HG02798 (cell line): ENCODE measurements at regions not wholly inside any gene's neighbourhood (a gene's known extent, or its start where the extent isn't known, plus 50 kb on each side); places are given as distances from the start of the nearest gene placed in this dataset.
"Not testable (repeated sequence)": the region's sequence is repeated elsewhere in the genome, so short reads cannot be mapped to it uniquely, and the experiment has no call there.

ENCODE experiments used
- ATAC-seq: cut with Tn5 transposase; IDR thresholded peaks from one replicate; pipeline ENCODE4 v1.9.1; 2021; ENCODE audit warnings: mild to moderate bottlenecking; ENCODE audit not compliant: unreplicated experiment, poor library complexity

DNA sequence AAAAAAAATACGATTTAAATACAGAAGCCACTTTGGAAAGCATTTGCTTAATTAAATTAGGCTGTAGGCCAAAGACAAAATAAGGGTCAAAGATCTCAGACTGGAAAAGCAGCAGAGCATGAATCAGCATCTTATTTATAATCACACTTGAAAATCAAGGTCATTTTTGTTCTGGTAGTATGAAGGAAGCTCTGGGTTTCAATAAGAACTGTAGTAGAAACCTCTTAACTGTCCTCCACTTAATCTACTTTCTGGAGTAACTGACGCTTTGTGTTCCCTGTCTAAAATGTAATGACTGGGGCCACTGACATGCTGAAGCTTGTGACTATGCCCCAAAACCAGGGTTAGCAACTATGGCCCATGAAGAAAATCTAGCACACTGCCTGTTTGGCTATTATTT lies 450.7 kb upstream of the ZP4 start:
- no peak for ATAC-seq

GRCh38 chr1:238340989-238341388 lies 450.3 kb upstream of the ZP4 start:
- ATAC-seq = no peak

DNA sequence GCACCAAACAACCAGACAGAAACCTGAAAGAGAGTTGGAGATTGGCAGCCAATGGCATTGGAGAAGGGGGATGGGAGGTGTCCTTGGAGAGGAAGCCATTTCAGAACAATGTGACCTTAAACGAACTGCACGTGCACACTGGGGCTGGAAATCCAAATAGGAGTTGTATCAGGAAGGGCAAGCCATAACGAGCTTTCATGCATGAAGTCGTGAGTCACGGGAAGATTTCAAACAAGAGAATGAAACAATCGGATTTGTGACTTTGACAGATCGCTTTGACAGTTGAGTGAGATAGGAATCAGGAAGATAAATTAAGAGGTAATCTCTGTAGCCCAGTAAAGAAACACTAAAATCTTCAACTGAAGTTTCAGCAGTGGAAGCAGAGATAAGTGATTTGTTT lies 445.8 kb upstream of the ZP4 start:
- ATAC-seq = no peak

GRCh38 chr1:238334170-238334569 lies 443.4 kb upstream of the ZP4 start:
- no peak for ATAC-seq

- no peak for ATAC-seq
Measured at GRCh38 chr1:238331557-238331956, 440.8 kb upstream of the ZP4 start.

- ATAC-seq = no peak
Measured at GRCh38 chr1:238329671-238330070, 438.9 kb upstream of the ZP4 start.

GRCh38 chr1:238327033-238327432 lies 436.3 kb upstream of the ZP4 start:
- ATAC-seq = not testable (repeated sequence)

DNA sequence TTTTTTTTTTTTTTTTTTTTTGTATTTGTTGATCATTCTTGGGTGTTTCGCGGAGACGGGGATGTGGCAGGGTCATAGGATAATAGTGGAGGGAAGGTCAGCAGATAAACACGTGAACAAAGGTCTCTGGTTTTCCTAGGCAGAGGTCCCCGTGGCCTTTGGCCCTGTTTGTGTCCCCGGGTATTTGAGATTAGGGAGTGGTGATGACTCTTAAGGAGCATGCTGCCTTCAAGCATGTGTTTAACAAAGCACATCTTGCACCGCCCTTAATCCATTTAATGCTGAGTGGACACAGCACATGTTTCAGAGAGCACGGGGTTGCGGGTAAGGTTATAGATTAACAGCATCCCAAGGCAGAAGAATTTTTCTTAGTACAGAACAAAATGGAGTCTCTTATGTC lies 435.8 kb upstream of the ZP4 start:
- ATAC-seq = not testable (repeated sequence)

DNA sequence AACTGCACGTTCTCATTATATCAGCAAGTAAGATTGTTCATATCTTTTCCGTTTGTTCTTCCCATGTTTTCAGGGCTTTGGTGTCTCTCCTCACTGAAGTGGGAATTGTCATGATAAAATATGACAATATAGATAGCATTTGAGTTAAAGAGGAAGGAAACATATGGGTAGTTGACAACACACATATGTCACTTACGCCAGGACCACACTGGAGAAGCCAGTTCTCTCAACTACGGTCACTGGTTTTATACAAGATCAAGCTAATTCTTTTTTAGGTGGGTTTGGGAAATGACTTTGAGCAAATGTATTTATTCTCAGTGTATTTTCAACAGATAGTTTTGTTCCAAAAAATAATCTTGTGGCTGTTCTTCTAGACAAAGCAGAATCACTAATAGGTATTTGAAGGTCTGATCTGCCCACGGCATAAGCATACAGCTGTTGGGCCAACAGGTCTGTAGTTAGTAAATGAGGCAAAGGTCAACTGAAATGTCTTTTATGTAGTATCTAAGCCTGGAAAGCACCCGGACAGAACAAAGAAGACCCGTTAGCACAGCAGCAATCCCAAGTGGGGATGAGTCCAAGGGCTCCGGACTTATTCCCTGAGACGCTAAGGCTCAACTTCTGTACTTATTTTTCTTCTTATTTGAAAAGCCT lies 433.6 kb upstream of the ZP4 start:
- no peak for ATAC-seq

GRCh38 chr1:238323490-238323889 lies 432.8 kb upstream of the ZP4 start:
- ATAC-seq = no peak

DNA sequence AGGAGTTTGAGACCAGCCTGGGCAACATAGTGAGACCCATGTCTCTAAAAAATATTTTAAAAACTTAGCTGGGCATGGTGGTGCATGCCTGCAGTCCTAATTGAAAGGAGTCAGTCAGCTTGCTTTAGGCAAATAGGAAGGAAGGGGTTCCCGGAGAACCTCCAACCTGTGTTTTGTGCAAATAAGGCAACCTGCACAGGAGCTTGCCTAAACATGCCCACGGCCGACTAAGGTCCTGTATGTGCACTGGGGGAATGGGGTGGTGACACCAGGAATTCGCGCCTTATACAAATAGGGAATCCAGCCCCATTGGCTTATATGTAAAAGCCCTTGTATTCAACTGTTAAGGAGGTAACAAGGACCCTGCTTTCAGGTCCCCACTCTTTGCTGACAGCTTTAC lies 429.2 kb upstream of the ZP4 start:
- ATAC-seq = no peak

DNA sequence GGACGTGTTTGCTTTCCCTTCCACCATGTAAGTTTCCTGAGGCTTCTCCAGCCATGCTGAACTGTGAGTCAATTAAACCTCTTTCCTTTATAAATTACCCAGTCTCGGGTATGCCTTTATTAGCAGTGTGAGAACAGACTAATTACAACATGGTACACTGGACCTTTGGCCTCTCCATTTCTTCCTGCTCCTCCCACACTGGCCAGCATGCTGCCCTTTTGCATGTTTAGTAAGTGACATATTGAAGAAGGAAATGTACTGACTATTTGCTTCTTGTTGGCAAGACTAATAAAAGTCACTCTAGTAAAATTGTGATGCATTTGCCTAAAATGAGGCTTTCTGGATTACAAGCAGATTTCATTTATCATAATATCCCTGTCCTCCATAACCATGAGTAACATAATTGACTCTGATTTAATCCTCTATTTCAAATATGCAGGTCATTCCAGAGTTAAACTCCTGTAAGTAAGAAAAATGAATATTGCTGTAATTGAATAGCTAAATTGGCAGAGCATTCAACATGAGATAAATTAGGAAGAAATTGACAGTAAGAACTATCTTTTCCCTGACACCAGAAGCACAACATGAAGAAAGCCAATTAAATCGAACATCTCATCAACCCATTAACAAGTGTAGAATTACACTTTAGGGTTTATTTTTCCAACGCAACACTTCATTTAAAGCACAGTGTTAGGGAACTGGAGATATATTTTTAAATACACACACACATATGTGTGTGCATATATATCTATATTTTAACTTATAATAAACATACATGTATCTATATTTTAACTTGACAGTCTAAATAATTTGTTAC lies 427.8 kb upstream of the ZP4 start:
- ATAC-seq = no peak

GRCh38 chr1:238312969-238313368 lies 422.2 kb upstream of the ZP4 start:
- ATAC-seq = no peak

- ATAC-seq = no peak
Measured at GRCh38 chr1:238306411-238306810, 415.7 kb upstream of the ZP4 start.

DNA sequence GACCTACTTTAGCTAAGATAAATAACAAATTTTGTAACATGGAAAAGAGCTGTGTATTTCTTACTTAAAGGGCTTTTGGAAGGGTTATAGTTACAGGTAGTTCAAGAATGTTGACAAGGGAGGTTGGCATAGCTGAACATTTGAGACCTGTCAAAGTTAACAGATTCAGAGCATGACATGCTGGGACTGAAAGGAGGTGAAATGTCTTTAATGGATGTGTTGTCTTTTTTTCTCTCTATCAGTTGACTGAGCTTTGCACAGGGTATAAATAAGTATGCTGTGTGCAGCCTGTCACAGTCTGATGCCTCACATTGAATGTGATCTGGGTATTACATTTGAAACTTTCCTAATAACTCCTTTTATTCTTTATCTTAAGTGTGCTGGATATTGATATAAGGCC lies 411.9 kb upstream of the ZP4 start:
- no peak for ATAC-seq

- no peak for ATAC-seq
Measured at GRCh38 chr1:238296371-238296770, 405.6 kb upstream of the ZP4 start.

DNA sequence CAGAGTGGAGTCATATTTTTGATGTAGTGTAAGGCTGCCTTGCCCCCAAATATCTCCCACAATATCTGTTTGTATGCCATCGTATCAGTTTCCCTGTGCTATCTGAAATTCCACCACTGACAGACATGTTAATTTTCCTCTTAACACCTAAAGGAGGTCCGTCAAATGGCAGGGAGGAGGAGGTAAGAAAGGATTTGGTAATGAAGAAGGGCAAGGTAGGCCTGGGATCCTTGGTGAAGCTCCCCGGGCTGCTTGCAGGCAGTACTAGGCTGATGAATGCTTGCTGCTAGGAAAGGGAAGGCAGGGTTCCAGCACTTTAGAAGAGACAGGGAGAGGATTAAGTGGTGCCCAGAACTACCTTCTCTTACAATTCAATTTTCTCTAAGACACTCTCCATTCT lies 402.4 kb upstream of the ZP4 start:
- no peak for ATAC-seq

DNA sequence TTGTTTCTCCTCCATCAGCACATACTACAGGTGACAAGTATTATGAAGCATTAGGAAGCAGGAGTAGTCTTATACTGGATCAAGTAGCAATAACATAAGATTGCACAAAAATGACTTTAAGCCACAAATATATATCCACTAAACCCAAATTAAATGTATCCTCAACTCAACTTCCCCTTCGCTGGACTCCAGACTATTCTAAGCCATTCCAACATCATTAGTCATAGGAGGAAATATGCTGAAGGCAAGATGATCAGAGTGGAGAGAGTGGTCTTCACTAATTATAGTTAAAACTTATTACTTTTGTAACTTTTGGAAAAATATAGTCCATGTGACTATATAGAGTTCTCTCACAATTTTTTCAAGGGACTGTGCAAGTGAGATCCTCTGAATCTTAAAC lies 390.7 kb upstream of the ZP4 start:
- ATAC-seq = no peak

- ATAC-seq = no peak
Measured at GRCh38 chr1:238279694-238280380, 389.1 kb upstream of the ZP4 start.

DNA sequence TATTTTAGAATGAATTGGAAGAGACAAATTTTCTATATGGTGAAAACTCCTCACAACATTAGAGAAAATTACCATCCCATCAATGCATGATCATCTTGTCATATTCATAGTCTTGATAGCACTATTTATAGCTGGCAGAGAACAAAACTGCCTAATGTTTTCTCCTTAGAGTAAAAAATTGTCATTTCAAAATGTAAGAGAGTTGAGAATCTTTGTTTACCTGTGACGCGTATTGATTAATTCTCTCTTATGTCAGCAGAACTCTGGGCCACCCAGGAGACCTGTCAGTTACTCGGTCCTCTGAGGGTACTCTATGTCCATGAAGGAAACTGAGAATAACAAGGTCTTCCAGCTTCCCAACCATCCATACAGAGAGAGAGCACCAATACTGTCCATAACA lies 381.4 kb upstream of the ZP4 start:
- ATAC-seq = no peak

- ATAC-seq = no peak
Measured at GRCh38 chr1:238265866-238266265, 375.1 kb upstream of the ZP4 start.
